ENCODE measurements at regions not wholly inside any gene's neighbourhood (a gene's known extent, or its start where the extent isn't known, plus 50 kb on each side); places are given as distances from the start of the nearest gene placed in this dataset.
A peak's percentile ranks its signal among the peaks of the same experiment; 100 is the strongest.

DNA sequence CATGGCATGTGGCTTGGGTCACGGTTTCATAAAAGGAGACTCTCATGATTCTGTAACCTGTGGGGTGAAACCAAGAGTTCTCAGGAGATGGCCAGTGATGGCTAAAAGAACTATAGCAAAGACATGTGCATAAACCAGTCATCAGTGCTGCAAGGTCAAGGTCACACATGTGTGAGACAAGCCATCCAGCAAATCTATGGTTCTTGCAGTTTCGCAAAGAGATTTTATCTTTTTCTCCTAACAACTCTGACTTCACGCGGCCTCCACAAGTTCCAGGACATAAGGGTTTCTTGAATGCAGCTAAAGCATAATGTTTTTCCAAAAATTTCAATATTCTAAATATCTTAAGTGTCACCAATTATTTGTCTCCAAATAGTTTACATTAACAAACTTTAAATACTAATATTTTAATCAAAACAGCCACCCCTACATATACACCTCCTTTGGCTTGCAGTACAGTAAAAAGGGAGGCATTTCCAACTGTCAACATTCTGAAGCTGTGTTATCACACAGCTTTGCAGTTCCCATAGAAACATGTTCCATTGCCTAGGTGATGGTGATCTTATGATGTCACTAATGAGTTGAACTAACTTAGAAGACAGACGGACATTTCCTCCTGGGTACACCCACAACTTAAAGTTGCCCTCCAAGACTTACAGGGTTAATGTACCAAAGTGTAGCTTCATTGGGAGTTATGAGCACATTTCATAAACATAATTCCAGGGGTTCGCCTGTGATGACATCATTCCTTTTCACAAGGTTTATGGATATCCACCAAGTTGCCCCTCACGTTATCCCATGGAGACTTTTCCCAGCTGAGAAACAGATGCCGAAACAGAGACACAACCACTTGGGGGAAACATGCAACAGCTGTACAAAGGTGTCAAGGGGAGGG, 250.9 kb upstream of the PDE10A start:
- no peak for DNase-seq (ENCODE audit: low read depth)

DNA sequence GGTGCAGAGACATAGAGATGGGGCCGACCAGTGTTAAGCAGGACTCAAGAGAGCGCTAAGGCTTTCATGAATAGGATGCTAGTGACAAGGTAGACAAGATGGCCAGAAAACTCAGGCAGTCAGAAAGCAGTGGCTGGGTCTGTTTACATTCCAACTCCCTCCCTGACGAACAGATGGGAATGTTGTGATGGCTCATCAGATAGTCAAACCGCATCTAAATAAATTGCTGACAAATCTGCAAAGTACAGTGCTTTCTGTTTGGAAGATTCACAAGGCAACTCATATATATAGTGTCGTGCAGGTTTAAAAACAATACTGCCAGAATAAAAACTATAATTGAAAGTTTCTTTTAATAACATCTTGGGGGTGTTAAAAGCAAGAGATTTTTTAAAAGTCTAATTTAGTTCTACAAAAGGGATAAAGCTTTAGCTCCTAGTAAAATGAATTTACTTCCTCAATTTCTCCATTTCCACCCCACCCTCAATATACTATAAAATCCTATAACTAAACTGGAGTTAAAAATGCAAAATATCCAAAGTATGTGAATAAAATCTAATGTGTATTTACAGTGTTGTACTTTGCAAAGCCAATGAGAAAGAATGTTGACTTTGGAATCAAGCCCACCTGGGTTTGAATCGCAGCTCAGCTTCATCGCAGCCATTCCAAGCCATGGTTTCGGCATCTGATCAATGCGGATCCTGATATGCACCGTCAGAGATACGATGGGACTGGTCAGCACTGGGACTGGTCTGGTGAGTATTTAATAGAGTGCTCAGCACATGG, 247.3 kb upstream of the PDE10A start:
- no peak for DNase-seq (ENCODE audit: low read depth)

DNA sequence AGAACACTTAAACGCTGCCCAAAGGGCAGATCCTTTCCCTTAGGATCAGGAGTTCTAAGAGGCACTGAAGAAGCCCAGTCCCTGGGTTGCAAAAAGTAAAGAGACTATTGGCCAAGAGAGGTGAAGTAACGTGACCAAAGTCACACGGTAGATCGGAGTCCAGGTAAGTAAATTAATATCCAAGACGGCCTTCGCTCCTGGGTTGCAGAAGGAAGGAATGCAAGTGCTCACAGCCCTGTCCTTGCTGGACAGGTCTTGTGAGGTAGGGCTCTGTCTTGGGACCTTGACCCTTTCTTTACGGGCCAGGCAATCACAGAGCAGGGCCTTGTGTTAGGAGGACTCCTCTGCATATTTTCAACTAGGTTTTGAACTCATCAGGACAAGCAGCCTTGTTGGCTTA, 243.7 kb upstream of the PDE10A start:
- no peak for DNase-seq (ENCODE audit: low read depth)

DNA sequence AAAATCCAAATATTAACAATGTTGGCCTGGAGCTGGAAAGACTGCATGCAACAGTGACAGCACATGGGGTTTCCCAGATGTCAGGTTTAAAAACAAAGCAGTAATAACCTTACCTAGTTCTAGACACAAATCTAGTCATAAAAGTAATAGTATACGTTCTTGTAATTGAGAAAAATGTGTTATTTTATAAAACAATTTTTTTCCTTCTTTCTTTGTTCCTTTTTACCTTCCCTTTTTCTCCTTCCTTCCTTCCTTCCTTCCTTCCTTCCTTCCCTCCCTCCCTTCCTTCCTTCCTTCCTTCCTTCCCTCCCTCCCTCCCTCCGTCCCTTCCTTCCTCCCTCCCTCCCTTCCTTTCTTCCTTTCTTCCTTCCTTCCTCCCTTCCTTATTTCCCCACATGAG, 242.7 kb upstream of the PDE10A start:
- DNase-seq (ENCODE audit: low read depth), result no peak

DNA sequence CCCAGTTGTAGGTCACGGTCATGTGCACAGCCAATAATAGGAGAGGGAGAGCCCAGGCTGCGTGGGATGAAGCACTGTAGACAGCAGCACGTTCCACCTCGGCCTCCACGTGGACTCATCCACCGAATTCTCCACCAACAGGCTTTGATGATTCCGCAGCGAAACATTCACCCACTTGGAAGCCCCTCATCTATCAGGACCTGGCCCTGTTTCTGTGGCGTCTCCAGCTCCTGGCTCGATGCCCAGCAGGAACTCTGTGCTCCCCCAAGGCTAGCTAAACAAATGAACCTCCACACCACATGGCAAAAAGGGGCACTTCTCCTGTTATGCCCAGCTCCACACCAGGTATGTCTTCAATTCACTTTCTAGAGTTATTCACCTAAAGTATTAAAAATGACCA, 237.9 kb upstream of the PDE10A start:
- DNase-seq (ENCODE audit: low read depth), result no peak

DNA sequence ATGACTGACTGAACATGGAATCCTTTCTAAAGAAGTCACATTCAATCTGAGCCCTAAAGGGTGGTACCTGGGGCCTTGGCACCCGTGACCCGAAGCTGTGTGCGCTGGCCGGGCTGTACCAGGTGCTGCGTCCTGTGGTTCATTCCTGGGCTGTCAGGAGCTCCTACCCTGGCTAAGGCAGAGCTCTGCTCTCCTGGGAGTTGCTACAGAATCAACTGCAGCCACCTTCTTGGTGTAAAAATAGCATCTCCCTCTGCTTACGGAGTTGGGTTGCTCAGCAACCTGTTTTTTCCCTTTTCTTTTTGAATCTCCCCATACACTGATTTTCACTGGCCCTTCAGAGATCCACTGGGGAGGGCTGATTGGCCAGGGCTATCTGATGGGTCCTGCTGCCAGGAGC, 236.6 kb upstream of the PDE10A start:
- DNase-seq (ENCODE audit: low read depth), result no peak

DNA sequence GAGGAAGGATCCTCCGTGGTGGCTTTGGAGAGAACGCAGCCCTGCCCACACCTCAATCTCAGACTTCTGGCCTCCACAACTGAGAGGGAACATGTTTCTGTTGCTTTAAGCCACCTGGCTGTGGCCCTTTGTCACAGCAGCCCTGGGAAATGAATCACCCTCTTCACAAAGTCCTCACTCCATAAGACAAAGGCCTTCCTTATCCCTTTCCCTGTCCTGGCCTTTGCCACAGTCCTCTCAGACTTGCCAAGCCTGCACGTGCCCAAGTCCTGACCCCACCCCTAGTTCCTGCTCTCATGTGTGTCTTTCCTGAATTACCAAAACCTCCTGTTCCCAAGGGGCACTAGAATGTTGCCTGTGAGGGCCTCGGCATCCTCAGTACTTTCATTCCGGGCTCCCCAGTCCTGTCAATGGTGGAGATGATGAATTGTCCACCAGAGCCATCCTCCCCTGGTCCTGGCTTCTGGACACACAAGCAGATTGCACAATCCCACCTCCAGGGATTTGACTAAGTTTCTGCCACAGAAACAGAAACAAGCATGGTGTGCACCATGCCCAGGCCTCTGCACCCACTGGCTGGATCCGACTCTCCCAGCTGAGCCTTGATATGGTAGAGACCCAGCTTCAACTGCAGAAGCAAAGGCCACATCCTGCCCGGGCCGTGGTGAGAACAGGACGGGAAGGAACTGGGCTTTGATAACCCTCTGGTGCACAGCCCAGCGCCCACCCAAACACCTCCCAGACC, 232.6 kb upstream of the PDE10A start:
- no peak for DNase-seq (ENCODE audit: low read depth)

DNA sequence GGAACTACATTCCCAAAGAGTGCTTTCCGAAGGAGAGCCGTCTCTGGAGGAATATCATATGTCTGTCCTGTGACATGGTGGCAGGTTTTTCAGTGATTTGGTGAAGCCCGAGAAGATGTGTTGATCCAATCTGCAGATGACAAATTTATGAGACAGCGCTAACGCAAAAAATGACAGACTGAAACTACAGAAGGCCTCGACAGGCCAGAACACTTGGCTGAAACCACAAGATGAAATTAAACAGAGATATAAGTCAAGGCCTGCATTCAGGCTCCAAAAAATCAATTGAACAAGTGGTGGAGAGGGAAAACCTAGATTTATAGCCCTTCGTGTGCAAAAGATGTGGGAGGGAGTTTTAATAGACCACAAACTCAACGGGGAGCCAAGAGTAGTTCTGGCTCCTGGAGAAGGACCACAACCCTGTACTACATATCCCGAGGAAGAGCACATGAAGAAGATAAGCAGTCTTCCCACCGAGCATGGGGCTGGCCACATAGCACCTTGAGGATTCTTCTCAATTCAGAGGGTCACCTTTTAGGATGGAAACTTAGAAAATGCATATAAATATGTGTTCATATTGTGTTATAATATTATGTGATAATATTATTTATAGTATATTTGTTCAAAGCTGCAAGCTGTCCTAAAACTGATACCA, 231.3 kb upstream of the PDE10A start:
- no peak for DNase-seq (ENCODE audit: low read depth)

DNA sequence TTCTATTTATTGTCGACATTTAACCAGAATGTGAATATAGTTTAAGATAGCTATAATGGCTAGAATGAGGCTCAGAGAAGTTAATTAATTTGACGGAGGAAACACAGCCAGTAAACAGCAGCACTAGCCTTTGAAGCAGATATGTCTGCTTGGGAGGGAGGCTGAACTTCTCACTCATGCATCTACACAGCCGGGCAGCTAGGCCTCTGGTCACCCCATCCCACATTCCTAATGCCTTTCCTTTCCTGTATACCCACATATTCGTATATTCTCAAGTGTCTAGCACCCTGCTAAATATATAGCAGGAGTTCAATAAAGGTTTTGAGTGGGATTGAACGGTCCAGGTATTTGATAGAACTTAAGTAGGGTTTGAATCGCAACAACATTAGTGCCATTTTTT, 230.4 kb upstream of the PDE10A start:
- DNase-seq (ENCODE audit: low read depth), result no peak

DNA sequence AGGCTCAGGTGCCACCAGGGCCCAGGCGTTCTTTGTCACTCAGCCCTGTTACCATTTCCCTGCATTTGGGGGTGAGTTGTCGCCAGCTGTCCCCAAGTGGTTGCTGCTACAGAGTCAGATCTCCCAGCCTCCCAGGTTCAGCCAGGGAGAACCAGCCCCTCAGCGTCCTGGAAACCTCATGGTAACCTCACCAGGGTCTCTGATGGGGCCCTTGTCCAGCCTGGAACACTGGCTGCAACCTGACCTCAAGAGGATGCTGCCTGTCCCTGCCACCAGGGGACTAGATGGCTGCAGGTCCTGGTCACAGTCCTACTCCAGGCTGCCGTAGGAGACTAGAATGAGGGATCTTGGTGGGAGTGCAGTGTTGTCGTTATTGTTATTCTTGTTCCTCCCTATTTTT, 228.3 kb upstream of the PDE10A start:
- DNase-seq (ENCODE audit: low read depth), result no peak

DNA sequence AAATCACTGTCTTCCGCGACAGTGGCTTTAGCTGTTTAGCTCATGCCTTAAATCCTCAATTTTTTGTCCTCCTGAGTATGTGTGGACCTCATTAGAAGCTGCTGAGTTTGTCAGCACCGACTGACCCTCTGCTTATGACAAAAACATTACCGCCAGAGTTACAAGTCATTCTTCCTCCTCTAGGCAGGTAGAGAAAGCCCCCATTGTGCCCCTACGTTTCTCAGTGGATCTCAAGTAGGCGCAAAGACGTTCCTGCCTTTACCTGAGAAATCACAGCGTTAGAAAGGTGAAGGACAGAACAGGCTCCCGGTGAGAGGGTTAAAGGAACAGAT, 227.3 kb upstream of the PDE10A start:
- no peak for DNase-seq (ENCODE audit: low read depth)

DNA sequence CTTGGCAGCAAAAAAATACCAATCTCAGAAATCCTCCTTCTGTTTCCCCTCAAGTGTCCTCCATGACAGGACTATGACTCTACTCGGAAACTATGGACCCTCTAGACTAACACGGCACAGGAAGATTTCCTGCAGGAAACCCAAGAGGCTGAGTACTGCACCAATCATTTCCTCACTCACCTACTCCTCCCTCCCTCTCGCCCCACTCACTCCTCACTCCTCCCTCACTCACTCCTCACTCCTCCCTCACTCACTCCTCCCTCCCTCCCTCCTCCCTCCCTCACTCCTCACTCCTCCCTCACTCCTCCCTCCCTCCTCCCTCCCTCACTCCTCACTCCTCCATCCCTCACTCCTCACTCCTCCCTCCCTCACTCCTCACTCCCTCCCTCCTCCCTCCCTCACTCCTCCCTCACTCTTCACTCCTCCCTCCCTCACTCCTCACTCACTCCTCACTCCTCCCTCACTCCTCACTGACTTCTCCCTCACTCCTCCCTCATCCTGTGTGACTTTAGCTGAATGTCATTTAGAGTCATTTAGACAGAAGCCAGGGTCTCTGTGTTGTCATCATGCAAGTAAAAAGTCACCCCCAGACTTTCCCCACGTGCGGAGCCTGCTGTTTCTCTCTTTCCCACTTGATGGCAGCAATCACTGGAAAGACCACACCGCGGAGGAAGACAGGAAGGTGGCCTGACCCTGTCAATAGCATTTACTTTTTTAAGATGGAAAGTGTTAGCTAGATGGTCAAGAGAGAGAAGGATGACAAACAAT, 226.8 kb upstream of the PDE10A start:
- peak; percentile 20 for DNase-seq (ENCODE audit: low read depth)

DNA sequence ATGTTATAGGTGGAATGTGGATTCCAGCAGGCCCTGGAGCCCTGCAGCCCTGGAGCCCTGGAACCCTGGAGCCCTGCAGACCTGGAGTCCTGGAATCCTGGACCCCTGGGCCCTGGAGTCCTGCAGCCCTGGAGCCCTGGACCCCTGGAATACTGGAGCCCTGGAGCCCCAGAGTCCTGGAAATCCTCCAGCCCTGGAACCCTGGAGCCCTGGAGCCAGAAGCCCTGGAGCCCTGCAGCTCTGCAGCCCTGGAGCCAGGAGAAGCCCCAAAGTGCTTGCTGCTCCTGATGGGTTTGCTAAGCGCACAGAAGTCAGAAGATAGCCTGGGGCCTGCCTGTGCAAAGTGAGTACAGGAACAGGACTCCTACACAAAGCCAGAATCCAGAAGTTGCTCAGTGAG, 223.1 kb upstream of the PDE10A start:
- no peak for DNase-seq (ENCODE audit: low read depth)

DNA sequence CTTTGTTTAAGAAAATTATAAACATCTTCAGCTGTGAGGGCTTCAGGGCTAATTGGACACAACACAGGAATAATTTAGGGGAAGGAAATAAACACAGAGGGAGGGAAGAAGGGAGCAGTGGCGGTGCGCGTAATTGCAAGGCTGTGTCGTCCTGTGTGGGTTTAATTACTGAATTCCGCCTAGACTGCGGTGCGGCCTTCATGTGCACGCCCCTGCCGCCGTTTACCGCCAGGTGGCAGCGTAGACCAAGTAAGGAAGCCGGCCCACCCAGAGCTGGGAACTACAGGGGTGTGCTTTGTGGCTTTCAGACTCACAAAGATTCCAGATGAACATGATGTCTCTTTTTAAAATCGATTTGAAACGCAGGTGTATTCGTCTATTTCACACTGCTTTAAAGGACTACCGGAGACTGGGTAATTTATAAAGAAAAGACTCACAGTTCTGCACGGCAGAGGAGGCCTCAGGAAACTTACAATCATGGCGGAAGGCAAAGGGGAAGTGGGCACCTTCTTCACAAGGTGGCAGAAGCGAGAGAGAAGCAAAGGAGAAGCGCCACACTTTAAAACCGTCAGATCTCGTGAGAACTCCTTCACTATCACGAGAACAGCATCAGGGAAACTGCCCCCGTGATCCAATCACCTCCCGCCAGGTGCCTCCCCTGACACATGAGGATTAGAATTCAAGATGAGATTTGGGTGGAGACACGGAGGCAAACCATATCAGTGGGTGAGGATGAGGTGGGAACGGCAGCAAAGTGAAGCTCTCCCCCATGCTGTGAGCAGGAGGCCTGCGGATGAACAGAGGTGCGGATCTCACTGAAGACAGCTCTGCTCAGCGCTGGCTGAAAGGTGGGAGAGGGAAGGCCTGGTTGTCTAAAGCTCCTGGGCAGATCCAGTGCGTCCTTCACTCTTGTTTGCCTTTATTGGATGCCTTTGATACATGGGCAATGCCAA, 222.0 kb upstream of the PDE10A start:
- DNase-seq (ENCODE audit: low read depth), result peak; percentile 43

DNA sequence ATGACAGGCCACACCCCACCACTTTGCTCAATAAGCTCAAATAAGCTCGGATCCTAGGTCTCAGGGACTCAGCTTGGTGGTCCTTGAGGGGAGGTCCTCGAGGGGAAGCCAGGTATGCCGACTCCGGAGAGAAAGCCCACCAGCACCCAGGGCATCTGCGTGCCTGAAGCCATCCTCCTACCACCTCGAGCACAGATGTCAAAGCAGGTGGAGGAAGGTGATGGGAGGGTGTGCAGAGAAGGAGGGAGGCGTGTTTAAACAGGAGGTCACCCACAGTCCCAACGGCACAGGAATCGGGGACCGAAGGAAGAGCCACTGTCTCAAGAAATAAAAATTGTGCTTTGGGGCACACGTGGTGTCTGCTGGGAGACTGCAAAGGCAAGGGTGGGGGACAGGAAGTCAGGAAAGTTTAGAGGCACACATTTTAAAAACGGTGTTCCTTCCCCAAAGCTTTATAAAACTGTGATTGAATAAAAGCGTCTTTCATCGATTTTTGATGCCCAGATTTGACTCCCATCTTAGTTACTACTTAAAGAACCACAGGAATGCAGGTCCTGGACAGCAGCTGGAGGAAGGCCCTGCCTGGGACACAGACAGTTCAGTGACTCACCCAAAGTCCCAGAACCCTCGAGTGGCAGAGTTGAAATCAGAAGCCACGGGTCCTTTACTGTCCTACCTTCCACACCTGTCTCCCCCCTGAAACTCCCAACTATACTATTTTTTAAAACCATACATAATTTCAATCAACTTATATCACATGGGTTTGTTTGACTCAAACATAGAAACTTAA, 221.0 kb upstream of the PDE10A start:
- no peak for DNase-seq (ENCODE audit: low read depth)

DNA sequence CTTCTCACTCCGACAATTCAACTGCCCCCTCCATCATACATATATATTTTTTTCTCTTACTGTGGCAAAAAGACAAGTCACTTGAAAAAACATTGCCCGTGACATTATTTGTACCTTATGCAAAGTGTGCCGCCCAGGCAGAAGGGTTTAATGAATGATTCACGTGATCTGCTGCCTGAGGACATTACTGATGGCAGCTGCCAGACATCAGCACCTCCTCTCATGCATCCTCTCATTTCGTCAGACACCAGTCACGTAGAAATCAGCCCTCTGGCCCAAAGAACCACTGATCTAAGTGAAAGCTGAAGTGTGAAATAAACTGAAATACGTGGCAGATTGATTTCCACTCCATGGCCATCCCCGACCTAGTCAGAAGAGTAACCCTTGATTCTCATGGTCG, 218.8 kb upstream of the PDE10A start:
- DNase-seq (ENCODE audit: low read depth), result no peak

DNA sequence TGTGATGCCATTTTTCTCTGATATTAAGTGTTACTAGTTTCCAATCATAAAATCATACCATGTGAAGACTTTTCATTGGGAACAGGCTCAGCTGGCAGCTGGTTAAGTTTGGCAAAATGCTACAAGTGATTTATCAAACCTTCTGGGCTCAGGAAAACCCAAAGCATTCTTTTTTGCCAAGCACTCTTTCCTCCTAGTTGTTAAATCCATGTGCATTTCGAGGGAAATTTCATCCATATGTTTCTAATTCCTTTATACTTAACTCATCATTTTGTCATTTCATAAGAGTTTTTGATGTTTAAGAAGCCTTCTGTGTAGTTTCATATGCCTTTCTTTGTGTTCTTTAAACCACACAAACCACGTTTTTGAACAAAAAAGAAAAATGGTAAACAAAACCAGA, 217.6 kb upstream of the PDE10A start:
- no peak for DNase-seq (ENCODE audit: low read depth)

DNA sequence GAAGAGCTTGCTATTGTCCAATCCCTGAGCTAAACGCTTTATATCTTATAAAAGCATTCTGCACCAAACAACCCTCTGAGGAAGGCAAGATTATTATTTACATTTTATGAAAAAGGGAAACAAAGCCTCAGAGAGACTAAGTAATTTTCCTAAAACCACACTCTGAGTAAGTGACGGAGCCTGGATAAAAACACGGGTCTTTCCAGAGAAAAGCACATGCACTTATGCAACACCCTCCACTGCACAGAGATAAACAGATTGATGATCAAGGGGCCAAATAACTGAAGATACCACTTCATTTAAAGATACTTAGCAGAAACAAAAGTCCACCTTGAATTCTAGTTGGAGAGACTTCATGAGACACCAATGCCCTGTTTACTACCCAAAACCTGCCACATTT, 214.7 kb upstream of the PDE10A start:
- DNase-seq (ENCODE audit: low read depth), result no peak

DNA sequence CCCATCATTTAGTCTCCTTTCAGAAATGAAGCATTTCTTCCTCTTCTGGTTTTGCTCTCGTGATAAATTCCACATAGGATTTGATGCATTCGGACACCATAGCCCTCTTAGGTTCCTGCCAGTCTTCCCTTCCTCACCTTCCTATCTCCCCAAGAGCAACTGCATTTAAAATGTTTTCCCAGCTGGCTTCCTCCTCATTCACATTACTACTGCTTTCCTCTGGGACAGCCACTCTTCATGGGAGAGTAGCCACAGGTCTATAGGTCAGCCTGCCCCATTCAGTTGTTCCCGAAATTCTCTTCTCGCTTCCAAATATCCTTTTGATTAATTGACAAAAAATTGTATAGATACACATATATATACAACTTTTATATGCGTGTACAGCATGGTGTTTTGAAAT, 214.2 kb upstream of the PDE10A start:
- DNase-seq (ENCODE audit: low read depth), result no peak

DNA sequence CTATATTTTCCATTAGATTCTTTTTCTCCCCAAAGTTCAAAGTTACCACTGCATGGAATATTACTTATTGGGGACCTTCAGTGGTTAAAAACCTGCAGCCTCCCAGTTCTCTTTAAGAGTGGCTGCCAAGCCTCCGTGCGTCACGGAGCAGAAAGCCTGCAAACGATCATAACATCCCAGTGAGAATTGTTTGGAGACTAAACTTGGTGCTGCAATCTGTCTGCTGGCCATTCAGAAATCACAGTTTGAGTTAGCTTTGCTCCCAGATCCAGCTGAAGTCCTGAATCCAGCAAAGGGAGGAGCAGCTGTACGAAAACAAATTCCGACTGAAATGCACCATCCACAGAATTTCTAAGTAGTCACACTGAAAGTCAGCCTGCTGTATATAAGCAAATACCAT, 213.5 kb upstream of the PDE10A start:
- peak; percentile 61 for DNase-seq (ENCODE audit: low read depth)

Data from stromal cell of bone marrow (primary cell).